Spleen (tissue), 11 donors: ENCODE measurements at regions not wholly inside any gene's neighbourhood (a gene's known extent, or its start where the extent isn't known, plus 50 kb on each side); places are given as distances from the start of the nearest gene placed in this dataset.

Experiments
- DNase-seq: peaks from one replicate; pipeline ENCODE4 v3.0.0-alpha.2; 2020
- H3K27ac ChIP-seq, 8 donors: fragments of 200-600 bp; sonication (generic) in 7 of 8; 1 replicate in 4 of 8; 2 replicates in 4 of 8; pipeline versions ENCODE4 v1.5.0 to v1.8.0; 2016 to 2021; ENCODE audit warnings: inconsistent platforms in 4 of 8, mild to moderate bottlenecking in 4 of 8, moderate library complexity in 1 of 8
- H3K27me3 ChIP-seq, 7 donors: fragments of 200-600 bp; sonication (generic) in 6 of 7; replicated peaks in 1 of 7; 1 replicate in 4 of 7; 2 replicates in 3 of 7; pipeline versions ENCODE4 v1.5.0 to v1.8.0; 2016 to 2021; ENCODE audit warnings: inconsistent platforms in 3 of 7, mild to moderate bottlenecking in 1 of 7
- H3K36me3 ChIP-seq, 6 donors: fragments of 200-600 bp; sonication (generic) in 5 of 6; 1 replicate in 4 of 6; 2 replicates in 2 of 6; pipeline versions ENCODE4 v1.5.0 to v1.8.0; 2016 to 2021; ENCODE audit warnings: inconsistent platforms in 2 of 6
- H3K4me1 ChIP-seq, 6 donors: fragments of 200-600 bp; sonication (generic) in 5 of 6; 1 replicate in 3 of 6; 2 replicates in 3 of 6; pipeline versions ENCODE4 v1.5.0 to v1.8.0; 2016 to 2021; ENCODE audit warnings: inconsistent platforms in 3 of 6
- H3K4me3 ChIP-seq, 8 donors: fragments of 200-600 bp; sonication (generic) in 7 of 8; 1 replicate in 4 of 8; 2 replicates in 4 of 8; pipeline versions ENCODE4 v1.5.0 to v1.8.0; 2016 to 2021; ENCODE audit warnings: inconsistent platforms in 4 of 8, mild to moderate bottlenecking in 4 of 8, moderate library complexity in 2 of 8
- H3K9me3 ChIP-seq, 8 donors: fragments of 200-600 bp; sonication (generic) in 7 of 8; 1 replicate in 4 of 8; 2 replicates in 4 of 8; pipeline versions ENCODE4 v1.5.0 to v1.8.0; 2016 to 2021; ENCODE audit warnings: inconsistent platforms in 4 of 8
- CTCF ChIP-seq, 11 experiments: fragments of 200-600 bp in 7 of 11; fragments of 450-650 bp in 4 of 11; sonication (generic) in 4 of 11; IDR thresholded peaks in 8 of 11; conservative IDR thresholded peaks in 3 of 11; 1 replicate in 7 of 11; 2 replicates in 4 of 11; pipeline versions ENCODE4 v1.4.0 to v1.8.0; 2016 to 2021; ENCODE audit warnings: antibody characterized with exemption in 11 of 11, inconsistent platforms in 4 of 11, mild to moderate bottlenecking in 1 of 11
- POLR2A ChIP-seq, 3 donors: fragments of 450-650 bp; IDR thresholded peaks; one replicate each; pipeline ENCODE4 v1.5.1; 2017; ENCODE audit warnings: antibody characterized with exemption in 3 of 3, mild to moderate bottlenecking in 1 of 3
- POLR2AphosphoS5 ChIP-seq, 3 donors: sonication (generic); formaldehyde crosslinking; IDR thresholded peaks; one replicate each; pipeline ENCODE4 v1.5.1; 2017; ENCODE audit warnings: antibody characterized with exemption in 3 of 3
- WGBS, 5 donors: extraction: QIAGEN DNeasy Blood & Tissue Kit in 3 of 5; methylation state at CpG; one replicate each; pipeline versions ENCODE4 v1.1.5 to v1.1.7; 2013 to 2018; 5-methylcytosine and 5-hydroxymethylcytosine counted together
- intact Hi-C: fragments of 100-400 bp; cut with DNase I; formaldehyde crosslinking; loops from one replicate; pipeline ENCODE4 v1.15.0; 2023; ENCODE audit warnings: low total_unique reads
- donor health status: healthy with polysubstance abuse.
- donor health status: DM: no; HTN: no; CAD: no; lungs with moderate emphysema.
- donor health status: DM: no; HTN: no; CAD: no.
- donor health status: Bipolar disorder and iron deficiency.
- donor health status: healthy.
- donor health status: DM: no; HTN: no; CAD: no.
- donor health status: DM: yes; HTN: yes; CAD: no.

DNA sequence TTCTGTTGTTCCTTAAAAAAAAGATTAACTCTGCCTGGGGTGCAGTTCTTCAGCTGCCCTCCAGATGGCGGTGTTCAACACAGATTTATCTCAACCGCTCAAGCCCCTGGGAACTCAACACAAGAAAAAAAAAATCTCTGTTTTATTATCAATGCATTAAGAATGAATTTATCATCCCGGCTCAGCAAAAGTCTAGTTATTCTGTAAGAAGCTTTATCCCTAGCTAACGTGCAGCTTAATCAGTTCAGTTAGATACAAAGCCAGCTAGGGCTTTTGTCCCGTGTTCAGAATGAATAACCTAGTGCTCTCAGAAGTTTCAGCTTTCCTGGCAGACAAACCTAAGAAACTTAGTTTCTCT, 475.9 kb upstream of the CCL2 start:
- TF ChIP-seq CTCF (IDR thresholded peaks at IDR 0.05 in 8 of 11, conservative IDR thresholded peaks at IDR 0.05 in 3 of 11) = peak; percentile 65 to 97 (median 84)
- TF ChIP-seq POLR2AphosphoS5 (IDR thresholded peaks at IDR 0.05) = no peak
- TF ChIP-seq POLR2A (IDR thresholded peaks at IDR 0.05) = no peak
- Histone ChIP-seq H3K9me3 (no peaks in the 10 kb centered on the region), H3K4me3 (no peak overlapping the region), H3K4me1 (no peaks in the 10 kb centered on the region), H3K36me3 (no peaks in the 10 kb centered on the region), H3K27me3 (peaks cover 0 to 46% (median 5%) of the 10 kb centered on the region in 7 donors), H3K27ac (no peak overlapping the region)
- 6 to 14% (median 12%) methylated on average over 5 of the region's 5 CpGs for WGBS, 5 donors
- DNase-seq = no peak
- intact Hi-C loops = loop anchor here (5.0 kb wide), 1 partner anchor 368 kb away; no protein-coding TSS in a partner anchor

DNA sequence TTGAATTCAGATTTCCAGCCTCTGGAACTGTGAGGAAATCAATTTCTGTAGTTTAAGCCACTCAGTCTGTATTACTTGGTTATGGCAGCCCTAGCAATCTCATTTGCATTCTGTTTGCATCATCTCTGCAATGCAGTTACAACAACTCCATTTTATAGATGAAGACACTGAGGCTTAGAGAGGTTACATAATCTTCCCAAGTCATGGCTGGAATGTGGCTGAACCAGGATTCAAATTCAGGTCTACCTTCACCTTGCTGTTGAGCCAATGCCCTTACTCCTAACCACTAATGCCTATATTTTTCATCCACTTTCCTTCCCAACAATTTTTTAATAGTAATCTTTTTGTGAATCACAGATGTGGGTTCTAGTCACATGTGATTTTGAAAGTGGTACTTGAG, 469.8 kb upstream of the CCL2 start:
- Histone ChIP-seq H3K27ac (no peak overlapping the region), H3K36me3 (no peaks in the 10 kb centered on the region), H3K9me3 (no peaks in the 10 kb centered on the region), H3K27me3 (peaks cover 0 to 45% (median 4%) of the 10 kb centered on the region in 7 donors), H3K4me1 (no peaks in the 10 kb centered on the region), H3K4me3 (no peak overlapping the region)
- no peak for DNase-seq
- intact Hi-C loops = no loop called here
- no peak for TF ChIP-seq POLR2A (IDR thresholded peaks at IDR 0.05)
- no peak for TF ChIP-seq POLR2AphosphoS5 (IDR thresholded peaks at IDR 0.05)
- no peak for TF ChIP-seq CTCF (IDR thresholded peaks at IDR 0.05 in 8 of 11, conservative IDR thresholded peaks at IDR 0.05 in 3 of 11)

GRCh38 chr17:33786478-33786877, 468.6 kb upstream of the CCL2 start:
- peaks cover 0 to 33% (median 0%) of the 10 kb centered on the region in 7 donors for H3K27me3 ChIP-seq
- no peaks in the 10 kb centered on the region for H3K9me3 ChIP-seq
- DNase-seq = no peak
- intact Hi-C loops = no loop called here
- no peaks in the 10 kb centered on the region for H3K36me3 ChIP-seq
- H3K4me3 ChIP-seq = no peak overlapping the region
- 55 to 70% (median 63%) methylated on average over 1 of the region's 1 CpG for WGBS, 5 donors
- no peak for TF ChIP-seq POLR2AphosphoS5 (IDR thresholded peaks at IDR 0.05)
- no peak for TF ChIP-seq POLR2A (IDR thresholded peaks at IDR 0.05)
- TF ChIP-seq CTCF (IDR thresholded peaks at IDR 0.05 in 8 of 11, conservative IDR thresholded peaks at IDR 0.05 in 3 of 11) = no peak
- no peak overlapping the region for H3K27ac ChIP-seq
- H3K4me1 ChIP-seq = no peaks in the 10 kb centered on the region

- no peaks in the 10 kb centered on the region for H3K4me1 ChIP-seq
- intact Hi-C loops = no loop called here
- peaks cover 0 to 20% (median 0%) of the 10 kb centered on the region in 7 donors for H3K27me3 ChIP-seq
- H3K9me3 ChIP-seq = no peaks in the 10 kb centered on the region
- TF ChIP-seq POLR2AphosphoS5 (IDR thresholded peaks at IDR 0.05) (no peak), CTCF (IDR thresholded peaks at IDR 0.05 in 8 of 11, conservative IDR thresholded peaks at IDR 0.05 in 3 of 11) (no peak), POLR2A (IDR thresholded peaks at IDR 0.05) (no peak)
- H3K27ac ChIP-seq = no peak overlapping the region
- 63 to 78% (median 73%) methylated on average over 2 of the region's 2 CpGs for WGBS, 5 donors
- no peak for DNase-seq
- no peak overlapping the region for H3K4me3 ChIP-seq
- H3K36me3 ChIP-seq = no peaks in the 10 kb centered on the region
Measured at GRCh38 chr17:33789658-33790057, 465.4 kb upstream of the CCL2 start.
